Cardiac muscle cell (in vitro differentiated cells and primary cell): ENCODE measurements at regions not wholly inside any gene's neighbourhood (a gene's known extent, or its start where the extent isn't known, plus 50 kb on each side); places are given as distances from the start of the nearest gene placed in this dataset.
A peak's percentile ranks its signal among the peaks of the same experiment; 100 is the strongest.
"Not testable (repeated sequence)": the region's sequence is repeated elsewhere in the genome, so short reads cannot be mapped to it uniquely, and the experiment has no call there.

Source experiments
- DNase-seq, 2 donors: peaks; one replicate each; pipeline versions ENCODE4 v3.0.0 to v3.0.0-alpha.2; 2010 to 2017; ENCODE audit warnings: low read depth in 1 of 2, low spot score in 1 of 2
- H3K27ac ChIP-seq: fragments of 200-600 bp; sonication (generic); 2 replicates; pipeline ENCODE4 v1.5.1; 2016
- H3K27me3 ChIP-seq: fragments of 200-600 bp; sonication (generic); 2 replicates; pipeline ENCODE4 v1.6.0; 2016; ENCODE audit warnings: control low read depth
- H3K36me3 ChIP-seq: fragments of 200-600 bp; sonication (generic); 2 replicates; pipeline ENCODE4 v1.5.1; 2016; ENCODE audit warnings: control low read depth
- H3K4me1 ChIP-seq: fragments of 200-600 bp; sonication (generic); 2 replicates; pipeline ENCODE4 v1.8.1; 2017; ENCODE audit warnings: low read depth, mild to moderate bottlenecking, mixed run types
- H3K4me3 ChIP-seq: fragments of 200-600 bp; sonication (generic); 2 replicates; pipeline ENCODE4 v1.5.1; 2016; ENCODE audit warnings: mild to moderate bottlenecking
- H3K9me3 ChIP-seq: fragments of 200-600 bp; sonication (generic); 2 replicates; pipeline ENCODE4 v1.5.1; 2017; ENCODE audit warnings: low read depth, mild to moderate bottlenecking, control low read depth
- TF ChIP-seq, protein P1 (sequence below): IDR thresholded peaks from 2 replicates; pipeline ENCODE4 v1.5.1; 2012; ENCODE audit warnings: low read depth, mild to moderate bottlenecking, low read length

DNA sequence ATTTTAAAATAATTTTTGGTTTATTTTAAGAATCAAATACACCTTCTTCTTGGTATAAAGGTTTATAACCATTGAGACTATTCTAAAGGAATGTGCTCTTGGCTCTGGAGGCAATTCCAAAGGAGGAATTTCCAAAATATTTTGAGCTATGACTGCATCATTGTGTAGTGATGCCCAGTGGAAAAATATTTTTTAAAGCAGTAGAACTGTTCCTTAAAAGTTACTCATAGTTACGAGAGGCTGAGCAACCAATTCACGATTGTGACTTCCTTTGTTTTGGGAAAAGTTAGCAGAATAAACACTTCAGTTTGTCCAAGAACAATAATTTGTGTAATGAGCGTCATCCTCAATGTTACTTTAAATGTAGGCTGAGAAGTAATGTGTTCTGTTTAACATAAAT, 233.6 kb downstream of the BAMBI start:
- Histone ChIP-seq H3K36me3 (no peaks in the 10 kb centered on the region), H3K4me3 (no peak overlapping the region), H3K27ac (no peak overlapping the region), H3K27me3 (no peaks in the 10 kb centered on the region), H3K9me3 (no peaks in the 10 kb centered on the region), H3K4me1 (peaks cover under 1% of the 10 kb centered on the region)
- DNase-seq: peak in 1 of 2 donors; percentile 73
- TF ChIP-seq, protein P1, sequence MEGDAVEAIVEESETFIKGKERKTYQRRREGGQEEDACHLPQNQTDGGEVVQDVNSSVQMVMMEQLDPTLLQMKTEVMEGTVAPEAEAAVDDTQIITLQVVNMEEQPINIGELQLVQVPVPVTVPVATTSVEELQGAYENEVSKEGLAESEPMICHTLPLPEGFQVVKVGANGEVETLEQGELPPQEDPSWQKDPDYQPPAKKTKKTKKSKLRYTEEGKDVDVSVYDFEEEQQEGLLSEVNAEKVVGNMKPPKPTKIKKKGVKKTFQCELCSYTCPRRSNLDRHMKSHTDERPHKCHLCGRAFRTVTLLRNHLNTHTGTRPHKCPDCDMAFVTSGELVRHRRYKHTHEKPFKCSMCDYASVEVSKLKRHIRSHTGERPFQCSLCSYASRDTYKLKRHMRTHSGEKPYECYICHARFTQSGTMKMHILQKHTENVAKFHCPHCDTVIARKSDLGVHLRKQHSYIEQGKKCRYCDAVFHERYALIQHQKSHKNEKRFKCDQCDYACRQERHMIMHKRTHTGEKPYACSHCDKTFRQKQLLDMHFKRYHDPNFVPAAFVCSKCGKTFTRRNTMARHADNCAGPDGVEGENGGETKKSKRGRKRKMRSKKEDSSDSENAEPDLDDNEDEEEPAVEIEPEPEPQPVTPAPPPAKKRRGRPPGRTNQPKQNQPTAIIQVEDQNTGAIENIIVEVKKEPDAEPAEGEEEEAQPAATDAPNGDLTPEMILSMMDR: no peak

DNA sequence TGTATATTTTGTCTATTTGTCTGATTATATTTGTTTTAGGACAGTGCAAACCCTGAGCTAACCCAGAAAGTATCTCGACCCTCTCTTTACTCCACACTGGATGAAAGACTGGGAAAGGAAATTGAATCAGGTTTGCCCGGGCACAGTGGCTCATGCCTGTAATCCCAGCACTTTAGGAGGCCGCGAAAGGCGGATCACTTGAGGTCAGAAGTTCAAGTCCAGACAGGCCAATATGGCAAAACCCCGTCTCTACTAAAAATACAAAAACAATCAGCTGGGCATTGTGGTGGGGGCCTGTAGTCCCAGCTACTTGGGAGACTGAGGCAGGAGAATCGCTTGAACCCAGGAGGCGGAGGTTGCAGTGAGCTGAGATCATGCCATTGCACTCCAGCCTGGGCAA, 234.2 kb downstream of the BAMBI start:
- H3K27ac ChIP-seq, H3K9me3 ChIP-seq, H3K4me1 ChIP-seq, DNase-seq, H3K4me3 ChIP-seq, H3K27me3 ChIP-seq, H3K36me3 ChIP-seq: not testable (repeated sequence)

DNA sequence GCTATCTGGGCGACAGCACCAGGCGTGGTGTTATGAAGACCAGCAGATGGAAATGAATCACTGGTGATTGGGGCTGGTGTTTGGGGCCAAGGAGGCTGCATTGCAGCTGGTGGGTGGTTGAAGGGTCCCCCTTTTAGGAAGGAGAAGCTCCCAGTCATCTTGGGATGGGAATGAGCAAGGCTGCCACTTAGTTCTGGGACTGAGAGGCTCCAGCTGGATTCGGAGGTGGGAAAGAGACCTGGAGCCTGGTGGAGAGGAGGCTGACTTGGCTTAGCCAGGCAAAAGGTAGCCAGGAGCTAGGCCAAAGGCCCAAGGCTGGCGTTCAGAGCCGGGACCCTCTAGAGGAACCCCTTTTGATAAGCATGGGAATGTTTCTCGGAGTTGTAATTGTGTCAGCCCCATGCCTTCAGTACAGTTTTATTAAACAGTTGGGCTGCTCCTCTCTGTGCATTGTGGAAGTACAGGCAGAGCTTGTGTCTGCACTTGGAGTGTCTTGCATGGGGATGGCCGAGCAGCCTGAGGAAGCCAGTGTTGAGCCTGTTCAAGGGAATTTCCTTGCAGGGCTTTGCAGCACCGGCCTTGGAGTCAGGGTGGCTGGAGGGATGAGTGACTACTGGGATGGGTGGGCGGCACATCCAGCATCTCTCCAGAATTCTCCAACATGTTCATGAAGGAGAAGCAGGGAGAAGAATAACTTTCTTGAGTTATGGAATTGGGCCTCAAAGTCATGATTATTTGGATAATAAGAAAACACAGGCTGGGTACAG, 234.9 kb downstream of the BAMBI start:
- no peak overlapping the region for H3K27ac ChIP-seq
- no peaks in the 10 kb centered on the region for H3K9me3 ChIP-seq
- H3K4me1 ChIP-seq: peaks cover 9% of the 10 kb centered on the region
- H3K27me3 ChIP-seq: no peaks in the 10 kb centered on the region
- no peak overlapping the region for H3K4me3 ChIP-seq
- no peak for DNase-seq
- H3K36me3 ChIP-seq: no peaks in the 10 kb centered on the region
- TF ChIP-seq, protein P1: no peak

DNA sequence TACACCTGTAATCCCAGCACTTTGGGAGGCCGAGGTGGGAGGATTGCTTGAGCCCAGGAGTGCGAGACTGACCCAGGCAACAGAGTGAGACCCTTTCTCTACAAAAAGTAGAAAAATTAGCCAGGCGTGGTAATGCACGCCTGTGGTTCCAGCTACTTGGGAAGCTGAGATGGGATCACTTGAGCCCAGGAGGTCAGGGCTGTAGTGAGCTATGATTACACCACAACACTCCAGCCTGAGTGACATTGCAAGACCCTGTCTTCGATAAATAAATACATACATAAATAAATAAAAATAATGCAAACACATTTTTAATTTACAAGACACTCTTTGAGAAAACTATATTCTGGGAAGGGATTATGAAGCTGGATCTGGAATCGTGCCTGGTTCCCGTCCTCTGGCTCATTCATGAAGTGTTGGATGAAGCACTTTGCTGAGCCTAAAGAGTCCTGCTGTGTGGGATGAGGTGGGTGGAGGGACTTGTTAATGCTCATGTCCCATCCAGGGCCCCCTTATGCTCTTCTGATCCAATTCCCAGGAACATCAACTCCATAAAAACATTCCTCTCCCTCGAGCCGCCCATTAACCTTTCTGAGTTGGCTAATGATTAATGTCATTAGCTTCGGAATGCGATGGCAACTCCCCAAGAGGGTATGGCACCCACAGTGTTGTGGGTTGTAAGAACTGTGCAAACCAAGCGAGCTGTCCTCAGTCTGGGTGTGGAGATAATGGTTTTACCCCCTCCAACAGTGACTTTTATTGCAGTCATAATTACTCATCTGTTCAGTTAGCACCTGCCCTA, 236.3 kb downstream of the BAMBI start:
- no peak overlapping the region for H3K27ac ChIP-seq
- peaks cover 9% of the 10 kb centered on the region for H3K4me1 ChIP-seq
- no peaks in the 10 kb centered on the region for H3K27me3 ChIP-seq
- TF ChIP-seq, protein P1: no peak
- no peaks in the 10 kb centered on the region for H3K36me3 ChIP-seq
- H3K4me3 ChIP-seq: no peak overlapping the region
- no peaks in the 10 kb centered on the region for H3K9me3 ChIP-seq
- no peak for DNase-seq

DNA sequence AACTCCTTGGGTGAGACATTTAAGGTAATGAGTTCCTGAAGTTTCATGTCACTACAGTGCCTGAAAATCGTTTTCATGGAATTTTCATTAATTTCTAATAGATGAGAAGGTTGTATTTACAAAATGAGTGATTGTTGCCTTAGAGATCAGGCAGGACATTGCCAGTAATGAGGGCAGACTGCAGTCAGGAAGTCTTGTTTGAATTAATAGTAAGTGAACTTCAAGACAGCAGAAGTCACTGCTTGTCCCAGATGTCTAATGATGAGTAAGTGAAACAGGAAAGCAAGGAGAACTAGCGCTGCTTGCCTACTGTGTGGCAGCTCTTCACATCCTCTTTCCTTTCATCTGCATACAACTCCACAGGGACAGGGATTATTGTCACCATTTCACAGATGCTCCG, 237.4 kb downstream of the BAMBI start:
- TF ChIP-seq, protein P1: no peak
- no peak overlapping the region for H3K27ac ChIP-seq
- peaks cover 9% of the 10 kb centered on the region for H3K4me1 ChIP-seq

DNA sequence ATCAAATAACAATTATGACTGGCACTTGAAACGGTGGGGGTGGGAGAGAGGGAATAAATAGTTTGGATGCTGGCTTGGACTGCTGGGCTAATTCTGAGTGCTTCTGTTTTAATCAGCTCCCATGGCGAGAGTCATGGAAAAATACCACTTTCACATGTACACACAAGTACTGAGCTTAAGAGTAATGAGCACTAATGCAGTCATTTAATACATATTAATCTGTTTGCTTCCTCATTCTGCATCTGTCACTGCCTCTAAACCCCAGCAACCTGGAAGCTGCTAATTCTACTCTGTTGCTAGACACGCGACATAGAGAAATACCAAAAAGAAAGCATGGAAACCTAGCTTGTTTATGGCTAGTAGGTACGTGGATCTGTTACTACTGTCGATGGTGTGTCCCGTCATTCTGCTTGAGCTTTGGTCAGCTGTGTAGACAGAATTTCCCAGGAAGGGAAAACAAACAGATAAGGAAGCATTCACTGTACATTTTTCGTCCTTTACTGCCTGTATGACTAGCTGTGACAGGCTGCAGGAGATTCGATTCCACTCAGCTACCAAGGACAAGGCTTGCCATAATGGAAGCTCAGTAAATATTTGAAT, 238.8 kb downstream of the BAMBI start:
- H3K4me3 ChIP-seq: no peak overlapping the region
- H3K4me1 ChIP-seq: peaks cover 9% of the 10 kb centered on the region
- no peaks in the 10 kb centered on the region for H3K36me3 ChIP-seq
- H3K27ac ChIP-seq: peak overlapping the region; percentile 5
- no peaks in the 10 kb centered on the region for H3K27me3 ChIP-seq
- peak in 1 of 2 donors; percentile 12 for DNase-seq
- H3K9me3 ChIP-seq: no peaks in the 10 kb centered on the region
- TF ChIP-seq, protein P1: no peak

More for the DNA sequence above, 237.4 kb downstream of the BAMBI start:
- Histone ChIP-seq H3K9me3 (no peaks in the 10 kb centered on the region), H3K4me3 (no peak overlapping the region), H3K27me3 (no peaks in the 10 kb centered on the region), H3K36me3 (no peaks in the 10 kb centered on the region)
- DNase-seq: no peak
